ENCODE measurements at regions not wholly inside any gene's neighbourhood (a gene's known extent, or its start where the extent isn't known, plus 50 kb on each side); places are given as distances from the start of the nearest gene placed in this dataset.

DNA sequence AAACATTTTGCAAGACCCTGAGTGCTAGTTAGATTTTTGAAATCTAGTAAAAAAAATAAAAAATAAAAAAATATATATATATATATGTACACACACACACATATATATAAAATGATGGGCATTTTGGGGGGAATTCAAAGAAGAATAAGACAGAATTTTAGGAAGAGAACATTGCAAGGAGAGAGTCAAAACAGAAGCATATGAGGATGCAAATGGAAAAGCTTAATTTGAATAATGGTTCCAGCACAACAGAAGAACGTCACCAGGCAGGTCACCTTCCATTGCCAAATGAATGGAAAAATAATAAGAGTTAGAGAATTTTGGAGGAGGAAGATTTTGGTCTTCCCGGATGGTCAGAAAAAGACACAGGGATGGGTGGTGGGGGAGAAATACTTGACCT is 1097.2 kb downstream of the BCL11A start:
- no peak for ATAC-seq (ENCODE audit: low read depth)
- no peak overlapping the region for H3K27ac ChIP-seq (ENCODE audit: low read length in 2 of 2)
- H4K20me1 ChIP-seq (ENCODE audit: control insufficient read depth, insufficient read depth, low read length, poor library complexity, severe bottlenecking): no peaks in the 10 kb centered on the region
- intact Hi-C loops (cut with micrococcal nuclease): no loop called here
- TF ChIP-seq EZH2 (IDR thresholded peaks at IDR 0.05; ENCODE audit: borderline replicate concordance, insufficient read depth, low read depth, low read length, poor library complexity, severe bottlenecking): no peak
- TF ChIP-seq, protein P1, sequence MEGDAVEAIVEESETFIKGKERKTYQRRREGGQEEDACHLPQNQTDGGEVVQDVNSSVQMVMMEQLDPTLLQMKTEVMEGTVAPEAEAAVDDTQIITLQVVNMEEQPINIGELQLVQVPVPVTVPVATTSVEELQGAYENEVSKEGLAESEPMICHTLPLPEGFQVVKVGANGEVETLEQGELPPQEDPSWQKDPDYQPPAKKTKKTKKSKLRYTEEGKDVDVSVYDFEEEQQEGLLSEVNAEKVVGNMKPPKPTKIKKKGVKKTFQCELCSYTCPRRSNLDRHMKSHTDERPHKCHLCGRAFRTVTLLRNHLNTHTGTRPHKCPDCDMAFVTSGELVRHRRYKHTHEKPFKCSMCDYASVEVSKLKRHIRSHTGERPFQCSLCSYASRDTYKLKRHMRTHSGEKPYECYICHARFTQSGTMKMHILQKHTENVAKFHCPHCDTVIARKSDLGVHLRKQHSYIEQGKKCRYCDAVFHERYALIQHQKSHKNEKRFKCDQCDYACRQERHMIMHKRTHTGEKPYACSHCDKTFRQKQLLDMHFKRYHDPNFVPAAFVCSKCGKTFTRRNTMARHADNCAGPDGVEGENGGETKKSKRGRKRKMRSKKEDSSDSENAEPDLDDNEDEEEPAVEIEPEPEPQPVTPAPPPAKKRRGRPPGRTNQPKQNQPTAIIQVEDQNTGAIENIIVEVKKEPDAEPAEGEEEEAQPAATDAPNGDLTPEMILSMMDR (IDR thresholded peaks at IDR 0.05): no peak
- H3K4me3 ChIP-seq (ENCODE audit: control extremely low read depth in 1 of 5, extremely low read depth in 1 of 5, insufficient read depth in 1 of 5, low read depth in 2 of 5, low read length in 4 of 5): no peak overlapping the region
- no peaks in the 10 kb centered on the region for H3K4me1 ChIP-seq (ENCODE audit: control insufficient read depth in 2 of 2, insufficient read depth in 2 of 2, low read length in 2 of 2)
- ChIA-PET POLR2A (no interaction called here), CTCF (interaction anchor here (1.0 kb wide), 1 partner anchor 1109 kb away, joined by 4 read pairs; no protein-coding TSS in a partner anchor)
- H3K27me3 ChIP-seq (replicated peaks in 1 of 4; ENCODE audit: control extremely low read depth in 1 of 4, control insufficient read depth in 3 of 4, insufficient read depth in 4 of 4, low read length in 3 of 4): no peaks in the 10 kb centered on the region
- no peak overlapping the region for H3K9ac ChIP-seq (ENCODE audit: low read length)
- Mint-ChIP-seq H3K4me1 (no peaks in the 10 kb centered on the region), H3K9me3 (ENCODE audit: insufficient read depth) (no peaks in the 10 kb centered on the region), H3K4me3 (no peak overlapping the region), H3K27me3 (peaks cover 4% of the 10 kb centered on the region), H3K27ac (no peak overlapping the region)
- H3K79me2 ChIP-seq (ENCODE audit: control insufficient read depth, insufficient read depth, low read length): no peaks in the 10 kb centered on the region
- WGBS (ENCODE audit: insufficient coverage): 86% methylated on average over 2 of the region's 2 CpGs
- DNase-seq: no peak
- no peak overlapping the region for H2AFZ ChIP-seq (ENCODE audit: insufficient read depth, low read depth, low read length, poor library complexity, severe bottlenecking)
- no peaks in the 10 kb centered on the region for H3K9me3 ChIP-seq (ENCODE audit: control extremely low read depth in 1 of 3, control insufficient read depth in 2 of 3, insufficient read depth in 1 of 3, low read length in 2 of 3)
- no peaks in the 10 kb centered on the region for H3K36me3 ChIP-seq (replicated peaks in 1 of 2; ENCODE audit: control extremely low read depth in 1 of 2, control insufficient read depth in 1 of 2, extremely low read depth in 1 of 2, insufficient read depth in 2 of 2, low read length in 1 of 2)
- no peak overlapping the region for H3K4me2 ChIP-seq (replicated peaks; ENCODE audit: low read depth, low read length, poor library complexity, severe bottlenecking)

DNA sequence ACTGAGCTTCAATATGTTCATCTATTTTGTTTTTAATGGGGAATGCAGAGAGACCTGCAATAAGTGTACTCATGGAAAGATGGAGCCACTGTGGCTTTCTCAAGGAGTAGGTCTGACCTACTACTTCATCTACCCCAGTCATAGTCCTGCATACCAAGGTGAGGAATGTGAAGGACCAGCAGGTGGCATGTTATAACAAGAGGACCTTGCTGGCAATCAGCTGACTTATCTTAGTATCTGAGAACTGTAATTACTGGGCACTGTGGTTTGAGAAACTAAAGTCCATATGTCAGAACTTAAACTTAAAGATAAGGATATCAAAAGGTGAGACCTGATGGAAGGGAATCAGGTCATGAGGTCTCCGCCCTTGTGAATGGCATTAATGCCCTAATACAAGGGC is 1104.2 kb downstream of the BCL11A start:
- Histone ChIP-seq H3K9ac (ENCODE audit: low read length) (no peak overlapping the region), H3K4me3 (ENCODE audit: control extremely low read depth in 1 of 5, extremely low read depth in 1 of 5, insufficient read depth in 1 of 5, low read depth in 2 of 5, low read length in 4 of 5) (no peak overlapping the region), H3K27me3 (replicated peaks in 1 of 4; ENCODE audit: control extremely low read depth in 1 of 4, control insufficient read depth in 3 of 4, insufficient read depth in 4 of 4, low read length in 3 of 4) (no peaks in the 10 kb centered on the region), H3K27ac (ENCODE audit: low read length in 2 of 2) (no peak overlapping the region), H3K9me3 (ENCODE audit: control extremely low read depth in 1 of 3, control insufficient read depth in 2 of 3, insufficient read depth in 1 of 3, low read length in 2 of 3) (peaks cover 0 to 2% (median 0%) of the 10 kb centered on the region in 3 donors), H3K79me2 (ENCODE audit: control insufficient read depth, insufficient read depth, low read length) (no peaks in the 10 kb centered on the region), H3K4me2 (replicated peaks; ENCODE audit: low read depth, low read length, poor library complexity, severe bottlenecking) (no peak overlapping the region), H2AFZ (ENCODE audit: insufficient read depth, low read depth, low read length, poor library complexity, severe bottlenecking) (no peak overlapping the region), H3K4me1 (ENCODE audit: control insufficient read depth in 2 of 2, insufficient read depth in 2 of 2, low read length in 2 of 2) (no peaks in the 10 kb centered on the region), H4K20me1 (ENCODE audit: control insufficient read depth, insufficient read depth, low read length, poor library complexity, severe bottlenecking) (no peaks in the 10 kb centered on the region), H3K36me3 (replicated peaks in 1 of 2; ENCODE audit: control extremely low read depth in 1 of 2, control insufficient read depth in 1 of 2, extremely low read depth in 1 of 2, insufficient read depth in 2 of 2, low read length in 1 of 2) (no peaks in the 10 kb centered on the region)
- intact Hi-C loops (cut with micrococcal nuclease): loop anchor here (1.0 kb wide), 3 partner anchors 1102 to 1132 kb away; no protein-coding TSS in a partner anchor
- no peak overlapping the region for H3K27ac Mint-ChIP-seq
- TF ChIP-seq, protein P1 (IDR thresholded peaks at IDR 0.05): no peak
- no peak for TF ChIP-seq EZH2 (IDR thresholded peaks at IDR 0.05; ENCODE audit: borderline replicate concordance, insufficient read depth, low read depth, low read length, poor library complexity, severe bottlenecking)
- H3K27me3 Mint-ChIP-seq: peaks cover 4% of the 10 kb centered on the region
- ChIA-PET CTCF (interaction anchor here (0.7 to 5.6 kb wide), 13 partner anchors 11 to 1132 kb away, joined by 3 to 40 read pairs (median 5); no protein-coding TSS in a partner anchor), POLR2A (no interaction called here)
- ATAC-seq (ENCODE audit: low read depth): peak; percentile 78
- no peaks in the 10 kb centered on the region for H3K9me3 Mint-ChIP-seq (ENCODE audit: insufficient read depth)
- H3K4me1 Mint-ChIP-seq: no peaks in the 10 kb centered on the region
- DNase-seq: peak; percentile 65
- WGBS (ENCODE audit: insufficient coverage): 73% methylated on average over 1 of the region's 1 CpG
- no peak overlapping the region for H3K4me3 Mint-ChIP-seq
